IPS DF 4.7 (cell line): ENCODE measurements at regions not wholly inside any gene's neighbourhood (a gene's known extent, or its start where the extent isn't known, plus 50 kb on each side); places are given as distances from the start of the nearest gene placed in this dataset.
"Not testable (repeated sequence)": the region's sequence is repeated elsewhere in the genome, so short reads cannot be mapped to it uniquely, and the experiment has no call there.

Experiments
- DNase-seq: peaks from one replicate; pipeline ENCODE4 v3.0.0-alpha.2; 2013; ENCODE audit warnings: low spot score; ENCODE audit errors: extremely low read depth

GRCh38 chr1:30533796-30534550 lies 189.4 kb downstream of the MATN1 start:
- DNase-seq: no peak

- DNase-seq: no peak
Observed at GRCh38 chr1:30533141-30533540, 190.2 kb downstream of the MATN1 start.

DNA sequence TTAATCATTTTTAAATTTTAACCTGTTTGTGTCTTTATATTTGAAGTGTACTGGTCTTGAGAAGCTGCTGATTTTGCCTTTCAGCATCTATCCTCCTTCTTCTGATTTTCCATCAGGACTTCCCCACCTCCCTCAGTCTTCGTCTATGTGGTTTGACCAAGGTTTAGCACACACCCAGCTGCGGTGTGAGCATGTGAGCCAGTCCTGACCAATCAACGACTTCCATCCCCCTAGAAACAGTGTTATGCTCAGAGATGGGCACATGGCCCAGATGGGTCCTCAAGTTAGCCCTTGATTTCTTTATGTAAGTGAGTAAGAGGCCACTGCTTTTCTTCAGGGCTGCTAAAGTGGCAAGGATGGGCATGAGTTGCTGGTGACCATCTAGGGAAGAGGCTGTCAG lies 190.8 kb downstream of the MATN1 start:
- DNase-seq: no peak

GRCh38 chr1:30527511-30528140 lies 195.8 kb downstream of the MATN1 start:
- DNase-seq: no peak

DNA sequence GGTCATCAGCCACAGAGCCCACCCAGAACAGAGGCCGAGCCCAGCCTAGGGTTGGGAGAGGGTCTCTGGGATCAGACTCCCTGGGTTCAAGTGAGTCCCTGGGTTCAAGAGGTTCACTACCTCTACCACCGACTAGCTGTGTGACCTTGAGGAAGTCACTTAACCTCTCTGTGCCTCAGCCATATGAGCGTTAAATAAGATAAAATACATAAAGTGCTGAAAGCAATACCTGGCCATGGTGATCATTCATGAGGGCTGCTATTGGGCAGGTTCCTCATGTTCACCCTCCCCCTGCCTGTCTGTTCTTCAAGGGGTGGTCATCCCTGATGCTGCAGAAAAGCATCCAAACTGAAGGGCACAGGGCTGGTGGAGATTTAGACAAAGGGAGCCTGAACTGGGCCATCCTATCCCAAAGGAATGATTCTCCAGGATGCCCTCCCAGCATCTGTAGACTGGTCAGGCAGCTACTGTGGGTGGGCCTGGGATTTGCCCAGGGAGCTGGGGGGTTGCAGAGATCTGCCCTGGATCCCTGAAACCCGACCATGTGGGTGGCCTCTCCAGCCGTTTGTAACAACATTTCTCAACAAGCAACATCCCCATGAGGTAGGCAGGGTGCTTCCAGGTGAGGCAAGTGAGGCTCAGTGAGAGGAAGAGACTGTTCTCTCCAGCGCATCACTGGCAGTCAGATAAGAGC lies 196.6 kb downstream of the MATN1 start:
- no peak for DNase-seq

DNA sequence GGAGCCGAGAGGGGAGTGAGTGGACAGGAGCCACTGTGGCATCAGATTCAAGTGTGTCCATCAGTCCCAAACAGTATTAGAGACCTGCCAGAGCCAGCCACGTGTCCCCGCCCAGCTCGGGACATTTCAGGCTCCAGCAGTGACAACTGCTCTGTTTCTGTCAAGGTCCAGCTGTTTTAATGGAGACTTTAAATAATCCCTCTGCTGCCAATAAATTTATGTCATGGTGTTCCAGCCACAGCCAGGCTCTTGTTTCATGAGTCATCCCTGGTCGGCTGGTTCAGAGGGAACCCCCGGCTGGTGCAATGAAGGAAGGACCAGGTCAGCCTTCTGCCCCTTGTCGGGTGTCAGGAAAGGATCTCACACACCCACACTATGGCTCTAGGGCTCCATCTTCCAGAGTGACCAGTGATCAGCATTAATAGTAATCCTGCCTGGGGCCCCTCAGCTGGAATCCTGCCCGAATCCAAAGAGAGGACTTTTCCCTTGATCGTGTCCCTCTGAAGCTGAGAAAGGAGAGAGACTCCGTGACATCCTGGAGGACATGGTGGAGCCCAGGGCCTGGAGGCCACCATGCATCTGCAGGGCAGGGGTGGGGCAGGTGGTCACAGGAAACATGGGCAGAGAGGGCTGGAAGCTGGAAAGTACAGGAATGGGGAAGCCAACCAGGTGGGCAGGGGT lies 197.3 kb downstream of the MATN1 start:
- DNase-seq: no peak

DNA sequence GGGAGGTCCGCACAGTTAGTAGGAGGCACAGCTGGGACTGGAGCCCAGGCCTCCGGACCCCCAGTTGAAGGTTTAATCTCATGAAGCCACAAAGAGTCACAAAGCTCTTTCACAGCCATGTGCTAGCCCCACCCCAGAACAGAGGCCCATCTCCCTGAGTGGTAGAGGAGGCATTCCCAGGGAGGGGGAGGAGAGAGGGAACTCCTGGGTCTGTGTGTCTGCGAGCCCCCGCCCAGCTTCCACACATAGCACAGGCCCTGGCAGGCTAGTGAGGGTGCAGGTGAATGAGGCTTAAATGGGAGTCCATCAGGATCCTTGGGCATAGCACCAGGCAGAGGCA lies 197.8 kb downstream of the MATN1 start:
- no peak for DNase-seq

GRCh38 chr1:30524840-30525617 lies 198.4 kb downstream of the MATN1 start:
- DNase-seq: no peak

DNA sequence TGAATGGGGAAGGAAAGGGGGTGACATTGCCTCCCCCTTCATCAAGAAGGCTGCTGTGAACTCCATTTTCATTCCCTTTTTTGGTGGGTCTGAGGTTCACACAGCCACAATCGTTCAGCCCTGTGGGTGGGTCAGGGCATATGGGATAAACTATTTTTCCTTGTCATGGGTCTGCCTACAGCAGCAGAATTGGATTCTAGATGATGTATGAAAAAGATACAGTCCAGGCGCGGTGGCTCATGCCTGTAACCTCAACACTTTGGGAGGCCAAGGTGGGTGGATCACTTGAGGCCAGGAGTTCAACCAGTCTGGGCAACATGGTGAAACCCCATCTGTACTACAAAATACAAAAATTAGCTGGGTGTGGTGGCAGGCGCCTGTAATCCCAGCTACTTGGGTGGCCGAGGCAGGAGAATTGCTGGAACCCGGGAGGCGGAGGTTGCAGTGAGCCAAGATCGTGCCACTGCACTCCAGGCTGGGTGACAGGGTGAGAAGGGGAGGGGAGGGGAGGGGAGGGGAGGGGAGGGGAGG lies 199.3 kb downstream of the MATN1 start:
- DNase-seq: not testable (repeated sequence)

- DNase-seq: no peak
Observed at GRCh38 chr1:30523055-30524020, 200.0 kb downstream of the MATN1 start.

- no peak for DNase-seq
Observed at GRCh38 chr1:30522031-30523004, 201.1 kb downstream of the MATN1 start.

- no peak for DNase-seq
Observed at GRCh38 chr1:30521261-30521865, 202.0 kb downstream of the MATN1 start.

DNA sequence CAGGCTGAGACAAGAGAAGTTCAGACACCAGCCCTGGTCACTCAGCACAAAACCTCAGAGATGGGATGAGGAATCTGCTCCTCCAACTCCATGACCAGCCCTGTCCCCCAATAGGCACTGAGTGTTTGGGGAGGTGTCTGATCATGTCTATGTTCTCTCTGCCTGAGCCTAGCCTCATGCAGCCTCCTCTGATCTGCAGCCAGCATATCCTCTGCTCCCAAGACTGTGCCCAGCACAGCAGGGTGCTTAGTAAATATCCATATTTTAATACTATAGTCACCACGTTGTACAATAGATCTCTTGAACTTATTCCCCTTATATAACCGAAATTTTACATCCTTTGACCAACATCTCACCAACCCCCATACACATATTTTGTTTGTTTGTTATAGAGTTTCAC lies 202.9 kb downstream of the MATN1 start:
- no peak for DNase-seq

DNA sequence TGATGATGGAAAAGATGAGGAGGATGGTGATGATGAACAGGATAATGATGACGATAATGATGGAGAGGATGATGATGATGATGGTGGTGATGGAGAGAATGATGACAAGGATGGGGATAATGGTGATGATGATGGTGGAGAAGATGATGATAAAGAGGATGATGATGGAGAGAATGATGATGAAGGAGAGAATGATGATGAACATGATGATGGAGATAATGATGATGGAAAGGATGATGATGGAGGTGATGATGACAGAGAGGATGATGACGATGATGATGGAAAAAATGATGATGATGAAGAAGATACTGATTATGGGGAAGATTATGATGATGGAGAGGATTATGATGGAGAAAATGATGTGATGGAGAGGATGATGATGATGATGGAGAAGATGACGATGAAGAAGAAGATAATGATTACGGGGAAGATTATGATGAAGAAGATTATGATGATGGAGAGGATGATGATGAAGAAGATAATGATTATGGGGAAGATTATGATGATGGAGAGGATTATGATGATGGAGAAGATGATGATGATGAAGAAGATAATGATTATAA lies 204.1 kb downstream of the MATN1 start:
- DNase-seq: no peak

GRCh38 chr1:30518696-30519095 lies 204.7 kb downstream of the MATN1 start:
- DNase-seq: no peak

GRCh38 chr1:30518186-30518585 lies 205.2 kb downstream of the MATN1 start:
- DNase-seq: no peak

DNA sequence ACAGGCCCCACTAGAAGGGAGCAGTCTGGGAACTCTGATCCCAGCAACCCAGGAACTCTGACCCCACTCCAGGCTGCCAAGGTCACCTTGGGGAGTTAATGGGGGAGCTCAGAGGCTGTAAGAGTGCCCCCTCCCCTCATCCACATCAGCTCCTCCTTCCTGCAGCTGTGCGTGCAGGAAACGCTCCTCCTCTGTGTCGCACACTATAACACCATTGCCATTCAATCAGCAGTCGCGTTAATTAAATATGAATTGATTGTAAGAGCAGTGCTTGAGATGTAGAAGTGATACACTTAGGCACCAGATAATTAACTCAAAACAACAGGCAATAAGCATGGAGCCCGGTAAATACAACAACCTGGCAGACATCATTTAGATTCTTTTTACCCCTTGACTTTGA lies 205.7 kb downstream of the MATN1 start:
- DNase-seq: not testable (repeated sequence)

DNA sequence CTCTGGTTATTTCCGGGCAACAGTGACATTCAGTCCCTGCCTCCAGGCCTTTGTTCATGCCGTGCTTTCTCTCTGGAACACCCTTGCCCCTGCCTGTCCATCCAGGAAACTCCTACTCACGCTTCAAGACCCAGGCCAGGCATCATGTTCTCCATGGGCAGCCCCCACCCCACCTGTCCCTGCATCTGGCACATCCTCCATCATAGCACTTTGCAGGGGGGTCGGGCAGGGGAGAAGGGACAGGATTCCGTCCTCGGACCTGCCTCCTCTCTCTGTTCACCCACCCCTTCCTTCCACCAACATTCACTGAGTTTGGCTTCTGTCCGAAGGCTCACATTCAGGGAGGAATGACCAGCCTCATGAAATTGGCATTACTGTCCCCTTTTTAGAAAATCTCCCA lies 206.1 kb downstream of the MATN1 start:
- DNase-seq: not testable (repeated sequence)
